ENCODE measurements at regions not wholly inside any gene's neighbourhood (a gene's known extent, or its start where the extent isn't known, plus 50 kb on each side); places are given as distances from the start of the nearest gene placed in this dataset.

DNA sequence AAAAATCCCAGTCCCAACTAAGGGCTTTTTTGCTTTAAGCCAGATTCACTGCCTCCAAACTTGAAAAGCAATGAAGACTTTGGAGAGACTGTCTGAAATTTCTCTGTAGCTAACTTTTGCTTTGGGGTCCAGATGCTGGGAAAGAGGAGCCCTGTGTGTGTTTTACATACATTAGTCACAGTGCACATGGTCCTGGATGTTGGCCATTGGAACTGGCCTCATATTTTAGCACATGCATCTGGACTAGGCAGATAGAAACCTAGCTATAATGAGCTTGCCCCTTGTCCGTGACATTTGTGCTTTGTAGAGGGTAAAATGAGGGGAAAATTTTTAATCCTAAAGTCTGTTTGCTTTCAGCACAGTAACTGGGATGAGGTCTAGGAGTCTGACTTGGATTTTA lies 421.7 kb downstream of the CDK5RAP2 start:
- ChIA-PET POLR2A (no interaction called here), CTCF (no interaction called here)
- DNase-seq (ENCODE audit: low read depth, low spot score), result no peak

DNA sequence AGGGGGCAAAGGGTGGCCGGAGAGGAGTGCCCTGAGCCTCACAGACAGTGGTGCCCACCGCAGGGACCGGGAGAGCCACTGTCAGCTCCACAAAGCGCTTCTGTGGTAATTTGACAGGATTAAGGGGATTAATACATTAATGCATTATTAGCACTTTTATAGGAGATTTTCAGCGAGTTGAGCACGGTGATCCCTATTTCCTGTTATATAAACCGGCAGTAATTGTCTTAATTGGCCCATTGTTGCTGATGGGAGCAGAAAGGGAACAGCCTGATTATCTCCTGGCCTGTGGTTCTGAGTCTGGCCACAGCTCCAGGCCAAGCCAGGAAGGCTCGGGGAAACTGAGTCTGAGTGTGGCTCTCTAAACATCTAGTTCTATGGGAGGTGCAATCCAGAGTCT lies 423.6 kb downstream of the CDK5RAP2 start:
- TF ChIP-seq, protein P1, sequence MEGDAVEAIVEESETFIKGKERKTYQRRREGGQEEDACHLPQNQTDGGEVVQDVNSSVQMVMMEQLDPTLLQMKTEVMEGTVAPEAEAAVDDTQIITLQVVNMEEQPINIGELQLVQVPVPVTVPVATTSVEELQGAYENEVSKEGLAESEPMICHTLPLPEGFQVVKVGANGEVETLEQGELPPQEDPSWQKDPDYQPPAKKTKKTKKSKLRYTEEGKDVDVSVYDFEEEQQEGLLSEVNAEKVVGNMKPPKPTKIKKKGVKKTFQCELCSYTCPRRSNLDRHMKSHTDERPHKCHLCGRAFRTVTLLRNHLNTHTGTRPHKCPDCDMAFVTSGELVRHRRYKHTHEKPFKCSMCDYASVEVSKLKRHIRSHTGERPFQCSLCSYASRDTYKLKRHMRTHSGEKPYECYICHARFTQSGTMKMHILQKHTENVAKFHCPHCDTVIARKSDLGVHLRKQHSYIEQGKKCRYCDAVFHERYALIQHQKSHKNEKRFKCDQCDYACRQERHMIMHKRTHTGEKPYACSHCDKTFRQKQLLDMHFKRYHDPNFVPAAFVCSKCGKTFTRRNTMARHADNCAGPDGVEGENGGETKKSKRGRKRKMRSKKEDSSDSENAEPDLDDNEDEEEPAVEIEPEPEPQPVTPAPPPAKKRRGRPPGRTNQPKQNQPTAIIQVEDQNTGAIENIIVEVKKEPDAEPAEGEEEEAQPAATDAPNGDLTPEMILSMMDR (IDR thresholded peaks at IDR 0.05; ENCODE audit: insufficient read depth, low read length, missing control alignments), result no peak
- ChIA-PET POLR2A (no interaction called here), CTCF (no interaction called here)
- DNase-seq (ENCODE audit: low read depth, low spot score), result no peak
- H3K4me3 ChIP-seq (ENCODE audit: low read depth, low read length), result no peak overlapping the region

More for the DNA sequence above, 421.7 kb downstream of the CDK5RAP2 start:
- no peak overlapping the region for H3K4me3 ChIP-seq (ENCODE audit: low read depth, low read length)
- TF ChIP-seq, protein P1 (IDR thresholded peaks at IDR 0.05; ENCODE audit: insufficient read depth, low read length, missing control alignments), result no peak

DNA sequence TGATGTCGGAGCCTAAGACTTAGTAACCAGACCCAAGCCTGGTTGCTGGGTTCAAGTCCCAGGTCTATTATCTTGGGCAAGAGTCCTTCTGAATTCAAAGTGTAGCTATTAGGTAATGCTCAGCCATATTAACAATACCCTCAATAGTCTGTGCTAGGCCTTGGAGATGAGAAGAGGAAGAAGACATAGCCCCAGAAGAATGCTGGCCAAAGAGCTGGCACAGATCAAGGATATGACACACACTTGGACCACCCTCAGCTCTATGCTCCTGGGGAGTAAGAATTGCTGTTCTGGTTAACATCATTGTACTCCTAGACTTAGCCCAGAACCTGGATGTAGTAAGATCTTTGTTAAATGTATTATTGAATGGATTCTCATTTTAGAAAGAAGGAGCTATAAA lies 426.7 kb downstream of the CDK5RAP2 start:
- no peak for DNase-seq (ENCODE audit: low read depth, low spot score)
- no peak overlapping the region for H3K4me3 ChIP-seq (ENCODE audit: low read depth, low read length)
- TF ChIP-seq, protein P1 (IDR thresholded peaks at IDR 0.05; ENCODE audit: insufficient read depth, low read length, missing control alignments), result no peak
- ChIA-PET CTCF (no interaction called here), POLR2A (no interaction called here)

DNA sequence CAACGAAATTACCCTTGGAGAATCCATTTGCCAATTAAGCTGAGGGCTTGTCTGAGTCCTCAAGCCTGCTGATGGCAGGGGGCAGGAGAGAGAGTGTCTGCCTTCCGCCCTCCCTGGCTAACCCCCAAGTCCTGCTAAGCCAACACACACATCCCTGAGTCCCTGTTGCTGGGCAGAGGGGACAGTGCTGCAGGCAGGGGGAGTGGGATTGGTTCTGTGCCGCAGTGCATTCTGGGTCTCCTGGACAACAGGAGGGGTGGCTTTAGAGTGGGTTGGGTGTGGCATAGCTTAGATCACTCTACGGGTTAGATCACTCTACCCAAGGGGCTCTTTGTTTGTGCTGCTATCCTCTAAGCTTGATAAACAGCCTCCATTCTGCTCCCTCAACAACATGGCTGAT lies 427.7 kb downstream of the CDK5RAP2 start:
- DNase-seq (ENCODE audit: low read depth, low spot score), result no peak
- POLR2A ChIA-PET, result no interaction called here
- CTCF ChIA-PET, result no interaction called here
- no peak overlapping the region for H3K4me3 ChIP-seq (ENCODE audit: low read depth, low read length)
- TF ChIP-seq, protein P1 (IDR thresholded peaks at IDR 0.05; ENCODE audit: insufficient read depth, low read length, missing control alignments), result no peak

DNA sequence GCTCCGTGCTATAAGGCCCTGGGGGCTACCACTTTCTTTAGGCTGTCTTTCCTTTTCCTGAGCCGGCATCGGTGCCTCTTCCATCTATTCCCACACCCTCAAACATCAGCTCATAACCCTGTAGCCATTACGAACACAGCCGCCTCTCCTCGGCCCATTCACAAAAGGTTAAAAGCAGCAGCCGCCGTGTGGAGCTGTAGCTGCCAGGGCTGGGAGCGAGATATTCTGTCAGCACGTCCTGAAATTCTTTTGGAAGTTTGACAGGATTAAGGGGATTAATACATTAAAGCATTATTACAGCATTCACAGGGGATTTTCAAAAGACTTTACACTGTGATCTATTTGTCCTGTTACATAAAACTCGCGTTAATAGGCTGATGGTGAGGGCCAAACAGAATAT lies 428.2 kb downstream of the CDK5RAP2 start:
- H3K4me3 ChIP-seq (ENCODE audit: low read depth, low read length), result no peak overlapping the region
- TF ChIP-seq, protein P1 (IDR thresholded peaks at IDR 0.05; ENCODE audit: insufficient read depth, low read length, missing control alignments), result no peak
- CTCF ChIA-PET, result no interaction called here
- POLR2A ChIA-PET, result no interaction called here
- no peak for DNase-seq (ENCODE audit: low read depth, low spot score)

DNA sequence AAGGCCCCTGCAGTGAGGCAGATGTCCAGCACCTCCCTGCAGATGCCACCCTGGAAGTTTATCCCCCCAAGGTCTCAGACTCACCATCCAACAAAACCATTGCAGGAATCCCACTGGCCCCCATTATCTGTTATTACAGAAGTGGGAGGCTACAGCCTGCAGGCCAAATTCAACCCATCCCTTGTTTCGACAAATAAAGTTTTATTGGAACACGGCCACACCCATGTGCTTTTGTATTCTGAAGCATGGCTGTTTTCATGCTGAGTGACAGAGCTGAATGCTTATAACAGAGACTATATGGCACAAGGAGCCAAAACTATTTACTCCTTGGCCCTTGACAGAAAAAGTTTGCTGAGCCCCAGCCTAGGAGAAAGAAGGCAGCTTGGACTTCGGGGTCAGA lies 428.8 kb downstream of the CDK5RAP2 start:
- TF ChIP-seq, protein P1 (IDR thresholded peaks at IDR 0.05; ENCODE audit: insufficient read depth, low read length, missing control alignments), result no peak
- POLR2A ChIA-PET, result no interaction called here
- CTCF ChIA-PET, result no interaction called here
- H3K4me3 ChIP-seq (ENCODE audit: low read depth, low read length), result no peak overlapping the region
- no peak for DNase-seq (ENCODE audit: low read depth, low spot score)
